HG03039 (cell line): ENCODE measurements at regions not wholly inside any gene's neighbourhood (a gene's known extent, or its start where the extent isn't known, plus 50 kb on each side); places are given as distances from the start of the nearest gene placed in this dataset.

Experiments
- ATAC-seq: cut with Tn5 transposase; IDR thresholded peaks from one replicate; pipeline ENCODE4 v1.9.1; 2021; ENCODE audit warnings: mild to moderate bottlenecking, moderate library complexity; ENCODE audit not compliant: unreplicated experiment

DNA sequence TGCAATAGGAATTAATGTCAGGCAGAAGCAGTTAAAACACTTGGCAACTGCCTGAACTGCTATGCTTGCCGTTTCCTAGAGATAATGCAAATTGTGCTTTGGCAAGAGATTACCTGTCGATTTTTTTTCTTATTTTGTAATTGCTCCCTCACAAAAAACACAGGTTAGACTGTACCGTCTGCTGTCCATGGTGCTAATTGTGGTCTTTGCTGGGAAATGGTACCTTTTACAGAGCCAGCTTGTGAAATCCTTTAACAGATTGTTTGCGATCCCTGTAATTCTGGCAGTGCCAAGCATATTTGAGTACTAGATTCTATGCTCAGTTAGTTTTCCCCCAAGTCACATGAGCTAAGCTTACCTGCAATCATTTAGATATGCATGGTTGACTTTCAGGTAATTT lies 2125.8 kb upstream of the WWC1 start:
- ATAC-seq = no peak

DNA sequence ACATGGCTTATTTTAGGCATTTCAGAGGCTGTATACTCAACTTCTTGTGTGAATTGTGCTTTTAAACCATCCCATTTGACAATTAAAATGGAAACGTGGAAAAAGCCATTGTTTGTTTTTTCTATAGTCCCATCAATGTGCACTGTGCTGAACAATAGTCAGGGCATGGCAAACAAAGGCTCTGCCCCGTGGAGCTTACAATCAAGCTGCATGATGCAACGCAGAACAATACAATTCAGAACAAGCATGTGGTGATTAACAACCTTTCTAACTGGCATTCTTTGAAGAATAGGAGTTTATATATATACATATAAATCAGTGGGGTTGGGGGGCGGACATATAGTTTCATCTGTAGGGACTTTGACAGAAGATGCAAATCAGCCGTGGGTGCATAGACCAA lies 2125.4 kb upstream of the WWC1 start:
- ATAC-seq = no peak

GRCh38 chr5:166172597-166172996 lies 2118.8 kb upstream of the WWC1 start:
- no peak for ATAC-seq

DNA sequence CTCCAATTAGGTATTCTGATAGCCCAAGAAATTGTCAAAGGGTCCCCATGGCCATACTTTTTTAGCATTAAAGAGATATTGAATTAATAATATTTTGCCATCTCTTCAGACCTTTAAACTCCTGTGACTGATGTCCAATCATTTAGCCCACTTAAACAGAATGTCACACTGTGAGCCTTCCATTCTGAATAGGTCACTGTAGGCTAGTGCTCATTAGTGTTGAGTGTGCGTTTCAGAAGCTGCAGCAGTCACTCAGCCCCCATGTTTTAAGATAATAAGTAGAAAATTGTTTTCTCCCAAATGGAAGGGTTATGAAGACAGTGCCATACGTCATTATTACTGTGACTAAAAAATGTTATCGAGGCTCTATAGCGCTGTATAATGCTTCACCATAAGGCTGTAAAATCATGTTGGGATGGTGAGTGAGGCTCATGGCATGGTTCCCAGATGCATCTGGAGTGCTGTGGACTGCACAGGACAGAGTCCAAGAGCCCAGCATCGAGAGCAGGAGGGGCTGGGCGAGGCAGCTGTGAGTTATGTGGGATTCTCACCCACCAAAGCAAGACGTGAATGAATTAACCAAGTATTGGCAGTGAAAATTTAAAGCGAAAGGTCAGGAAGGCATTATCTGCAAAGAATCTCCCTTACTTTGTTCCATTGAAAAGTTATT lies 2112.9 kb upstream of the WWC1 start:
- no peak for ATAC-seq

GRCh38 chr5:166185185-166185584 lies 2106.3 kb upstream of the WWC1 start:
- no peak for ATAC-seq

- no peak for ATAC-seq
Measured at GRCh38 chr5:166188501-166189325, 2102.7 kb upstream of the WWC1 start.

DNA sequence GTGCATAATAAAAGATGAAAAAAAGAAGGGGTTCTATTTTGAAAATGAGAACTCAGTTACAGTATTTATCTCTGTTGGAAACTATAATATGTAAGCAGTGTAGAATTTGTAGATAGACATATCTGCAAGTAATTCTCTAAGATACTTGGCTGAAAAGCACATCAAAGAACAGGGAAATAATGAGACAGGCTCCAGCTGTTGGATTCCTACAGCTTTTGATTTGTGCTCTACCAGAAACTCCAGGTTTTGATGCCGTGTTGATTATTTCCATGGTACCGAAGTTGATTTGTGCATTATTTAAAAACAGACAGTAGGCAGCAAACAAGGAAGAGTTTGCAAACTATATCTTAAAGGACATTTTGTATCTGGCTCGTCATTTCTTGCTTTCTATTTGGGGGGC lies 2098.7 kb upstream of the WWC1 start:
- no peak for ATAC-seq

GRCh38 chr5:166195981-166196380 lies 2095.5 kb upstream of the WWC1 start:
- no peak for ATAC-seq

- ATAC-seq = no peak
Measured at GRCh38 chr5:166200532-166200931, 2090.9 kb upstream of the WWC1 start.

DNA sequence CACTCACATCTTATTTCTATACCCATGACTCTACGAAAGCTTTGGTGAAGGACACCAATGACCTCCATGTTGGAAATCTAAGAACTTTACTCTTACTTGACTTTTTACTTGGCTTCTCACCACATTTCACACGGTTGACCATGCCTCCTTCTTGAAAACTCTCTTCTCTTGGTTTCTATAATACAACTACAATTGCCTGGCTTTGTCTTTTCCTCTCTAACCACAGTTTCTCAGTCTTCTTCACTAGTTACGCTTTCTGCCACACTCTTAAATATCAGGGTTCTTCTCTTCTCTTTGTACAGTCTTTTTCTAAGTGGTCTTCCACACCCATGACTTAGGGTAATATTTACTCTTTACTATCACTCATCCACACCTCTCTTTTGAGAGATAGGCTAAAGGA lies 2079.8 kb upstream of the WWC1 start:
- ATAC-seq = no peak

- no peak for ATAC-seq
Measured at GRCh38 chr5:166236327-166236726, 2055.1 kb upstream of the WWC1 start.

DNA sequence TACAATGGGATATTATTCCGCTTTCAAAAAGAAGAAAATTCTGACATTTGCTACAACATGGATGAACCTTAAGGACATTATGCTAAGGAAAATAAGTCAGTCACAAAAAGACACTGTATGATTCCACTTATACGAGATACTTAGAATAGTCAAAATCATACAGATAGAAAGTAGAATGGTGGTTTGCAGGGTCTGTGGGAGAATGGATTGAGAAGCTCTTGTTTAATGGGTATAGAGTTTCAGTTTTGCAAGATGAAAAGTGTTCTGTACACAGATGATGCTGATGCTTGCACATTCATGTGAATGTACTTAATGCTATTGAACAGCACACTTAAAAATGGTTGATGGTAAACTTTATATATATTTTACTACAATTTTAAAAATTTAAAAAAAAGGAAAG lies 2050.7 kb upstream of the WWC1 start:
- no peak for ATAC-seq

GRCh38 chr5:166245556-166245955 lies 2045.9 kb upstream of the WWC1 start:
- no peak for ATAC-seq

- no peak for ATAC-seq
Measured at GRCh38 chr5:166251786-166252185, 2039.7 kb upstream of the WWC1 start.

GRCh38 chr5:166257661-166258060 lies 2033.8 kb upstream of the WWC1 start:
- no peak for ATAC-seq

DNA sequence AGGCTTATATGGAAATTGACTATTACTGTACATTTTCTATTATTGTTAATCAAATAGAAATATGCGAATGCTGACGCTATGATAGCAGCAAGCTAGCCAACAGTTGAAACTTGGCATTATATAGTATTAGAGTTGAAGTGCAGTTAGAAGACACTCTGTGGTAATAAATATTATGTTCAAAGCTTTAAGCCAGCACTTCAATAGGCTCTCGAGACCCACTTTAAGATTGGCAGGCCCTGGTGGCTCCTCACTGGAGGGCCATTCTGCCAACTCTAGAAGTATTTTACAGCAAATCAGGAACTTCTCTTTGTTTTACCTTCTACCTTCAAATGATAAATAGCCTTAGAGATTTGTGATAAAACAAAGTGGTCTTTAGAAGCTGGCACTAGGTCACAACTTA lies 2029.0 kb upstream of the WWC1 start:
- no peak for ATAC-seq

DNA sequence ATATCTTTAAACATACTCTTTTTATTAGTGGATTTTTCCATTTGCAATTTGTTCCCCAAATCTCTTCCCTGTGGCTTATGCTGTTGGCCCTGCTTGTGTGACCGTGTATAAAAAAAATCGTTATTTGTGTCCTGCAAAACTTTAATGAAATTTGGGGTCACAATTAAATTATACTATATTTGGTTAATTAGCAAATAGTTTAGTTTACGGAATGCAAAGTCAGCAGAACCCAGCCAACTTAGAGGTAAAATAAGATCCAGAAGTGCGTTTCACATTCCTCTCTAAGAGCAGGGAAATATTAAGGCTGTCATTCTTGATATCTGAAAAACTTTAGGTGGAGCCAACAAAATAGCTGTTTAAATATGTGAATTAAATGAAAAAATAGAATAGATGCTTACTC lies 2023.5 kb upstream of the WWC1 start:
- no peak for ATAC-seq

GRCh38 chr5:166270712-166271111 lies 2020.7 kb upstream of the WWC1 start:
- no peak for ATAC-seq

- ATAC-seq = no peak
Measured at GRCh38 chr5:166276006-166276405, 2015.4 kb upstream of the WWC1 start.

DNA sequence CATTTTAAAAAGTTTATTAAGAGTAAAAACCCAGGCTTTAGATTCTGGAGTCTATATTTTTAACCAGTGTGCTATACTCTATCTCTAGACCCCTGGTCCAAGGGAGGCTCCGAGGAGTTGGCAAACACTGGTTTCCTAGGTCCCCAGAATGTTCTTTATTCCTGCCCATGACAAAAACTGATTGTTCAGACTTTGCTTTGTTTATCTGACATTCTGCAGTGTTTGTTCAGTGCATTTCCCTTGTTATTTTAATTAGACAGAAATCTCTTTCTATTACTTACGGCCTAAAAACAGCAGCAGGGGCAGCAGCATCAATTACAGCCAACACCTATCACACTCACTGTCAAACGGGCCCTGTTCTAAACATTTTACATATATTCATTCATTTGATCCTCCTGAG lies 2011.6 kb upstream of the WWC1 start:
- ATAC-seq = no peak

GRCh38 chr5:166281433-166281832 lies 2010.0 kb upstream of the WWC1 start:
- no peak for ATAC-seq

GRCh38 chr5:166282939-166283338 lies 2008.5 kb upstream of the WWC1 start:
- no peak for ATAC-seq

- ATAC-seq = no peak
Measured at GRCh38 chr5:166285361-166285760, 2006.1 kb upstream of the WWC1 start.
